Parathyroid adenoma (tissue), 2 donors: ENCODE measurements at regions not wholly inside any gene's neighbourhood (a gene's known extent, or its start where the extent isn't known, plus 50 kb on each side); places are given as distances from the start of the nearest gene placed in this dataset.
"Not testable (repeated sequence)": the region's sequence is repeated elsewhere in the genome, so short reads cannot be mapped to it uniquely, and the experiment has no call there.

Source experiments
- H2AFZ ChIP-seq: fragments of 300-600 bp; sonication (generic); one replicate; pipeline ENCODE4 v1.7.0; 2017; ENCODE audit warnings: antibody characterized with exemption, mild to moderate bottlenecking
- H3K27ac ChIP-seq: fragments of 300-600 bp; sonication (generic); one replicate; pipeline ENCODE4 v1.7.0; 2017
- H3K27me3 ChIP-seq: fragments of 300-600 bp; sonication (generic); one replicate; pipeline ENCODE4 v1.7.0; 2017; ENCODE audit warnings: low read length; ENCODE audit not compliant: control insufficient read depth, insufficient read depth
- H3K36me3 ChIP-seq: fragments of 300-600 bp; sonication (generic); one replicate; pipeline ENCODE4 v1.7.0; 2017; ENCODE audit warnings: low read length; ENCODE audit not compliant: control insufficient read depth, insufficient read depth
- H3K4me1 ChIP-seq: fragments of 300-600 bp; sonication (generic); one replicate; pipeline ENCODE4 v1.7.0; 2017; ENCODE audit warnings: control low read depth
- H3K4me2 ChIP-seq: fragments of 300-600 bp; sonication (generic); one replicate; pipeline ENCODE4 v1.7.0; 2017; ENCODE audit warnings: low read length
- H3K4me3 ChIP-seq: fragments of 300-600 bp; sonication (generic); one replicate; pipeline ENCODE4 v1.7.0; 2017; ENCODE audit warnings: low read depth, low read length
- H3K79me2 ChIP-seq: fragments of 300-600 bp; sonication (generic); one replicate; pipeline ENCODE4 v1.7.0; 2017; ENCODE audit warnings: control low read depth
- H3K9ac ChIP-seq: fragments of 300-600 bp; sonication (generic); one replicate; pipeline ENCODE4 v1.7.0; 2017; ENCODE audit warnings: mild to moderate bottlenecking
- H3K9me3 ChIP-seq: fragments of 300-600 bp; sonication (generic); one replicate; pipeline ENCODE4 v1.7.0; 2017; ENCODE audit warnings: low read length; ENCODE audit not compliant: control insufficient read depth
- TF ChIP-seq, protein P1 (sequence below): fragments of 300-600 bp; sonication (generic); IDR thresholded peaks from one replicate; pipeline ENCODE4 v1.7.0; 2017; ENCODE audit warnings: antibody characterized with exemption, mild to moderate bottlenecking
- donor health status: primary hyperparathyroidism.

DNA sequence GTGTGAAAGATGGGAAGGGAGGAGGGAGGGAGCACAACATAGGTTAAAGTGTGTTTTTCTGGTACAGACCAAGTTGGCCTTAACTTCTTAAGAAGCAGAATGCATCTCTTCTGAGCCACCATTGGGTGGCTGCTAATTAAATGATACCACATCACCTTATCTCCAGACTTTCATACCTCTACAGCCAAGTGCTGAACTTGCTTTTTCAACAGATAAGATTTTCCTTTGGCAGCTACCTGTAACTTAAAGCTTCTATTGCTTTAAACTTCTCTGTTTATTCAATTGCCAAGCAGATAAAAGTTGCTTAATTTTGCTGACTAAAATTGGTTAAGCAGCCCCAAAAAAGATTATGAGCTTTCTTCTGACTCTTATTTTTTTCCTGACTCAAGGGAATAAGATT lies 292.4 kb upstream of the SGO1 start:
- H3K4me3 ChIP-seq, result no peak overlapping the region
- H3K79me2 ChIP-seq, result no peaks in the 10 kb centered on the region
- no peaks in the 10 kb centered on the region for H3K4me1 ChIP-seq
- no peaks in the 10 kb centered on the region for H3K27me3 ChIP-seq
- H3K36me3 ChIP-seq, result no peaks in the 10 kb centered on the region
- no peak overlapping the region for H2AFZ ChIP-seq
- H3K9ac ChIP-seq, result no peak overlapping the region
- TF ChIP-seq, protein P1, sequence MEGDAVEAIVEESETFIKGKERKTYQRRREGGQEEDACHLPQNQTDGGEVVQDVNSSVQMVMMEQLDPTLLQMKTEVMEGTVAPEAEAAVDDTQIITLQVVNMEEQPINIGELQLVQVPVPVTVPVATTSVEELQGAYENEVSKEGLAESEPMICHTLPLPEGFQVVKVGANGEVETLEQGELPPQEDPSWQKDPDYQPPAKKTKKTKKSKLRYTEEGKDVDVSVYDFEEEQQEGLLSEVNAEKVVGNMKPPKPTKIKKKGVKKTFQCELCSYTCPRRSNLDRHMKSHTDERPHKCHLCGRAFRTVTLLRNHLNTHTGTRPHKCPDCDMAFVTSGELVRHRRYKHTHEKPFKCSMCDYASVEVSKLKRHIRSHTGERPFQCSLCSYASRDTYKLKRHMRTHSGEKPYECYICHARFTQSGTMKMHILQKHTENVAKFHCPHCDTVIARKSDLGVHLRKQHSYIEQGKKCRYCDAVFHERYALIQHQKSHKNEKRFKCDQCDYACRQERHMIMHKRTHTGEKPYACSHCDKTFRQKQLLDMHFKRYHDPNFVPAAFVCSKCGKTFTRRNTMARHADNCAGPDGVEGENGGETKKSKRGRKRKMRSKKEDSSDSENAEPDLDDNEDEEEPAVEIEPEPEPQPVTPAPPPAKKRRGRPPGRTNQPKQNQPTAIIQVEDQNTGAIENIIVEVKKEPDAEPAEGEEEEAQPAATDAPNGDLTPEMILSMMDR, result no peak
- no peaks in the 10 kb centered on the region for H3K9me3 ChIP-seq
- H3K4me2 ChIP-seq, result no peak overlapping the region
- H3K27ac ChIP-seq, result no peak overlapping the region

DNA sequence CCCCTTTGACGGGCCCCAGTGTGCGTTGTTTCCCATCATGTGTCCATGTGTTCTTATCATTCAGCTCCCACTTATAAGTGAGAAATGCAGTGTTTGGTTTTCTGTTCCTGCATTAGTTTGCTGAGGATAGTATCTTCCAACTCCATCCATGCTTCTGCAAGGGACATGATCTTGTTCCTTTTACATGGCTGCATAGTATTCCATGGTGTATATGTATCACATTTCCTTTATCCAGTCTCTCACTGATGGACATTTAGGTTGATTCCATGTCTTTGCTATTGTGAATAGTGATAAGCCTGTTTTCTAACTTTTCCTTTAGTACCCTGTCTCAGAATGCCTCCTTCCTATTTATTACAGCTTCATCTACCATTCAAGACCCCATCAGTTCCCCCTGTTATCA lies 278.2 kb upstream of the SGO1 start:
- not testable (repeated sequence) for H3K4me1 ChIP-seq, H2AFZ ChIP-seq, H3K27me3 ChIP-seq, H3K9ac ChIP-seq, H3K36me3 ChIP-seq, H3K9me3 ChIP-seq, H3K79me2 ChIP-seq, H3K4me2 ChIP-seq, H3K4me3 ChIP-seq, H3K27ac ChIP-seq

DNA sequence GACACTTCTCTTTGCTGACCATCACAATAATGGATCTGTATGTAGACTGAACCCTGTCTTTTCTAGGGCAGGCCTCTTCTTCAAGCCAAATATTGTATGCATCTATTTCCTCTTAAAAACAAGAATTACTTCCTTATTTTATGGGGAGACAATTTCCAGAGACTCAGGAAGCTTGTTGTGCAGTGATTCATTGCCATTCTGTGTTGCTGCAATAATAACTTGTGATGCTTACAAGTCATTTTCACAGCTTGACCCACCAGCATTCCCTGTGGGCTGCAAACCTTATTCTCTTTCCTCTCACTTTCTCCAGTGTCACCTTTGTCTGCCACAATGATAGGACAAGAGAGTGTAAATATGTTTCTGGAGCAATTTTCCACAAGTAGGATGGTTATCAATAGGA lies 276.7 kb upstream of the SGO1 start:
- no peaks in the 10 kb centered on the region for H3K36me3 ChIP-seq
- H3K9me3 ChIP-seq, result no peaks in the 10 kb centered on the region
- no peak overlapping the region for H3K9ac ChIP-seq
- no peak overlapping the region for H3K4me2 ChIP-seq
- H3K79me2 ChIP-seq, result no peaks in the 10 kb centered on the region
- TF ChIP-seq, protein P1, result no peak
- no peaks in the 10 kb centered on the region for H3K4me1 ChIP-seq
- no peaks in the 10 kb centered on the region for H3K27me3 ChIP-seq
- no peak overlapping the region for H3K4me3 ChIP-seq
- H2AFZ ChIP-seq, result no peak overlapping the region
- H3K27ac ChIP-seq, result no peak overlapping the region

DNA sequence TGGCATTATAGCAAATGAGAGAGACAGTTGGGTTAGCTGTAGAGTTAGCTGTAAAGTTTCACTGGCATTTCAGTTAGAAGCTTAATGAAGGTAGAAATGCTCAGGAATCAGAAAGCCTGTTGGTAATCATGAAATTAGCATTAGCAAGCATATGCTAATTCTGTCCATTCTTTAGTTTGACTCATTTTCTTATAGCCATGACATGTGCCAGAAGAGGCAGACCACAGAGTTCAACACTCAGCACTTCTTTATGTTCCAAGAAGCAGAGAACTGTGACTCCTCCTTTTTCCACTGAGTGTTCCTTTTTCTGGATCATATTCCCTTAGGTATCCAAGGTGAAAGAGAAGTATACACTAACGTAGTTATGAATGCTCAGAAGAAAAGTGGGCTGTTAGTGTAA lies 276.2 kb upstream of the SGO1 start:
- Histone ChIP-seq H3K4me3 (no peak overlapping the region), H3K4me1 (no peaks in the 10 kb centered on the region), H3K4me2 (no peak overlapping the region), H3K9ac (no peak overlapping the region), H3K79me2 (no peaks in the 10 kb centered on the region), H3K27me3 (no peaks in the 10 kb centered on the region), H2AFZ (no peak overlapping the region), H3K9me3 (no peaks in the 10 kb centered on the region), H3K27ac (no peak overlapping the region), H3K36me3 (no peaks in the 10 kb centered on the region)
- TF ChIP-seq, protein P1, result no peak

DNA sequence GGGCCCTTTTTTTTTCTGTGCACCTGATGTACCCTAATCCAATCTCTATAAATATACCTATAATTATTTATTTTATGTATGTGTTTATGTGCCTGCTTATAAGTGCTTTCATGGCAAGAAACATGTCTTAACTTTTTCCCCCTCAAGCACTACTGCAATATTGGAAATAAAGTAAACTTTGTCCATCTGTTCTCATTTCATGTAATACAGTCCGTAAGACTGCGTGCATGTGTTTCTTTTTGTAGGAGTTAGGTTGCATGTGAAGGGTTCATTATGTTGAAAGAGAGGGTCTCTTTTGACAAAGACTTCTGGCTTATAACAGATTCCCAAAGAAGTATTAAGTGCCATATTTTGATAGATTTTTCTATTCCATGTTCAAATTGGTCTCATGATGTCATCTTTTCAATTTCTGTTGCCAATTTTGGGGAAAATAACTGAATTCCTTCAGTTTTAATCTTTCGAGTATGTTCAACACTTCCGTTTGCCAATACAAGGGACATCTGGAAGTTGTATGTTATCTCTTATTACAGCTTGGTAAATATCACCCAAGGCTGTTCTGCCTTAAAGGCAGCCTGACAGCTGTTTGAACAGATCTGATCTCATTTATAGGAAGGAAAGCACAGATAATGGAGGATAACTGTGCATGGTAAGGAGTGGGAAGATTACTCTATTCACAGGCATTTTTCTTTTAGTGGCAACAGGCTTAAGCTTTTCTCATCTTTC lies 273.1 kb upstream of the SGO1 start:
- no peaks in the 10 kb centered on the region for H3K36me3 ChIP-seq
- no peak overlapping the region for H2AFZ ChIP-seq
- no peak overlapping the region for H3K4me2 ChIP-seq
- H3K27me3 ChIP-seq, result no peaks in the 10 kb centered on the region
- H3K9ac ChIP-seq, result no peak overlapping the region
- TF ChIP-seq, protein P1, result no peak
- H3K27ac ChIP-seq, result no peak overlapping the region
- no peak overlapping the region for H3K4me3 ChIP-seq
- H3K4me1 ChIP-seq, result no peaks in the 10 kb centered on the region
- H3K9me3 ChIP-seq, result no peaks in the 10 kb centered on the region
- H3K79me2 ChIP-seq, result no peaks in the 10 kb centered on the region
